DND-41 (cell line): ENCODE measurements at regions not wholly inside any gene's neighbourhood (a gene's known extent, or its start where the extent isn't known, plus 50 kb on each side); places are given as distances from the start of the nearest gene placed in this dataset.

Experiments
- CTCF ChIP-seq: IDR thresholded peaks from 2 replicates; pipeline ENCODE4 v1.5.1; 2012; ENCODE audit warnings: borderline replicate concordance, low read length, moderate library complexity, mild to moderate bottlenecking; ENCODE audit not compliant: poor library complexity, severe bottlenecking; ENCODE audit errors: extremely low read depth
- EZH2 ChIP-seq: IDR thresholded peaks from 3 replicates; pipeline ENCODE4 v1.6.1; 2012; ENCODE audit warnings: borderline replicate concordance, low read depth, mild to moderate bottlenecking, moderate library complexity, low read length, inconsistent platforms; ENCODE audit not compliant: severe bottlenecking

GRCh38 chr16:65809627-65810026 is 556.9 kb upstream of the CDH5 start:
- TF ChIP-seq CTCF (no peak), EZH2 (no peak)
